ENCODE measurements at regions not wholly inside any gene's neighbourhood (a gene's known extent, or its start where the extent isn't known, plus 50 kb on each side); places are given as distances from the start of the nearest gene placed in this dataset.

DNA sequence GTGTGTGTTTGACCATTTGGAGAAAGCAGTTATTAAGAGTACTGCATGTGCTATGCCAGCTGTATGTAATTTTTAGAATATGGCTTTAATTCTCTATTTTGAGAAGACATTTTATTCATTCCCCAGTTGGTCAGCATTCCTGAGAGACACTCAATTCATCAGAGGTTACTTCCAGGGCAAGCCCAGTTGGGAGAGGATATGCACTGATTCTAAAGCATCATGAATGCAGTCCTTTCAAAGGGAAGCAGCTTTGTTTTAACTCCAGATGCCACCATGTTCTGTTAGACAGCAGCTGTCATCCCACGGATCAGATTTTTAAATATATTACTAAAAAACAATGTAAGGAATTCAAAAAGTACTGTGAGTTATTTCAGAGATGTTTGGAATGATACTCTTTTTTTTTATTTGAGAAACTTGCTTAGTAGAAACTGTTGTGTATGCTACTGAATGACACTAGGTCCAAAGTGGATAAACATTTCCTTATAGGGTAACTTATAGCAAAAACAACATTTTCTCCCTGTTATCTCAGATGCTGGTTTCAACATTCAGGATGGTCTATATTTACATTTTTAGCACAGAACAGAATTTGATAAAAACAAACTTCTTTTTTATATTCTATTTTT, 149.5 kb upstream of the B3GALT2 start:
- Mint-ChIP-seq H3K27me3 (ENCODE audit: low read depth) (no peaks in the 10 kb centered on the region), H3K4me3 (no peak overlapping the region), H3K36me3 (ENCODE audit: low read depth) (peaks cover 6% of the 10 kb centered on the region), H3K4me1 (ENCODE audit: low read depth) (peaks cover 4% of the 10 kb centered on the region), H3K27ac (no peak overlapping the region), H3K9me3 (peaks cover 34% of the 10 kb centered on the region)

DNA sequence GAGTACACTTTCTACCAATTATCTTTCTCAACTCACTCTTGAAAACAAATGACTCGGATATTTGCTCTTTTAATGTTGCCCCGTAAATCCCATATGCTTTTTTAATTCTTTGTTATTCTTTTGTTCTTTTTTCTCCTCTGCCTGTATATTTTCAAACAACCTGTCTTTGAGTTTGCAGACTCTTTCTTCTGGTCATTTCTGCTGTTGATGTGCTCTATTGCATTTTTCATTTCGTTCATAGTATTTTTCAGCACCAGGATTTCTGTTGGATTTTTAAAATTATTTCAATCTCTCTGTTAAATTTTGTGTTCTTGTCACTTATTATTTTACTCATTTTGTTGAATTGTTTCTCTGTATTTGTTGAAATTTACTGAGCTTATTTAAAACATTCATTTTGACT, 146.8 kb upstream of the B3GALT2 start:
- Mint-ChIP-seq H3K4me1 (ENCODE audit: low read depth) (peaks cover 2% of the 10 kb centered on the region), H3K4me3 (no peak overlapping the region), H3K27ac (no peak overlapping the region), H3K27me3 (ENCODE audit: low read depth) (peaks cover 5% of the 10 kb centered on the region), H3K9me3 (peaks cover 42% of the 10 kb centered on the region), H3K36me3 (ENCODE audit: low read depth) (peaks cover 8% of the 10 kb centered on the region)

- Mint-ChIP-seq H3K36me3 (ENCODE audit: low read depth) (peaks cover 2% of the 10 kb centered on the region), H3K27me3 (ENCODE audit: low read depth) (peaks cover 5% of the 10 kb centered on the region), H3K27ac (no peak overlapping the region), H3K9me3 (peaks cover 39% of the 10 kb centered on the region), H3K4me1 (ENCODE audit: low read depth) (no peaks in the 10 kb centered on the region), H3K4me3 (no peak overlapping the region)
These were observed 139.9 kb upstream of the B3GALT2 start for GRCh38 chr1:193326296-193326695.

- H3K9me3 Mint-ChIP-seq: peaks cover 37% of the 10 kb centered on the region
- peaks cover 2% of the 10 kb centered on the region for H3K36me3 Mint-ChIP-seq (ENCODE audit: low read depth)
These were observed 139.4 kb upstream of the B3GALT2 start for GRCh38 chr1:193325771-193326170.

GRCh38 chr1:193325042-193325441, 138.6 kb upstream of the B3GALT2 start:
- Mint-ChIP-seq H3K4me1 (ENCODE audit: low read depth) (no peaks in the 10 kb centered on the region), H3K4me3 (no peak overlapping the region), H3K27me3 (ENCODE audit: low read depth) (peaks cover 5% of the 10 kb centered on the region), H3K27ac (no peak overlapping the region), H3K9me3 (peaks cover 35% of the 10 kb centered on the region), H3K36me3 (ENCODE audit: low read depth) (peaks cover 2% of the 10 kb centered on the region)

More at GRCh38 chr1:193325771-193326170, 139.4 kb upstream of the B3GALT2 start:
- H3K27me3 Mint-ChIP-seq (ENCODE audit: low read depth): peaks cover 5% of the 10 kb centered on the region
- H3K4me1 Mint-ChIP-seq (ENCODE audit: low read depth): no peaks in the 10 kb centered on the region
- H3K27ac Mint-ChIP-seq: no peak overlapping the region
- no peak overlapping the region for H3K4me3 Mint-ChIP-seq

DNA sequence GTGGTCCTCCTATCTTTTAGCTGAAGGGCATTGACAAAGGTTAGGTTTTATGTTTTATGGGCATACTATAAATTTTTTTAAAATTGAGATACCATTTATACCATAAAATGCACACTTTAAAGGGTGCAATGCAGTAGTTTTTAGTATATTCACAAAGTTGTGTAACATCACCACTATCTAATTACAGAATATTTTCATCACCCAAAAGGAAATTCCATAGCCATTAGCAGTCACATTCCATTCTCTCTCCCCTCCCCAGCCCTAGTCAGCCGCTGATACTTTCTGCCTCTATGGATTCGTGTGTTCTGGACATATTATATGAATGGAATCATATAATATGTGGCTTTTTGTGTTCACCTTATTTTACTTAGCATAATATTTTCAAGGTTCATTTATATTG, 135.8 kb upstream of the B3GALT2 start:
- no peaks in the 10 kb centered on the region for H3K36me3 Mint-ChIP-seq (ENCODE audit: low read depth)
- H3K9me3 Mint-ChIP-seq: peaks cover 41% of the 10 kb centered on the region
- H3K27ac Mint-ChIP-seq: no peak overlapping the region
- H3K27me3 Mint-ChIP-seq (ENCODE audit: low read depth): peaks cover 3% of the 10 kb centered on the region
- H3K4me1 Mint-ChIP-seq (ENCODE audit: low read depth): no peaks in the 10 kb centered on the region
- no peak overlapping the region for H3K4me3 Mint-ChIP-seq

GRCh38 chr1:193321242-193321840, 134.9 kb upstream of the B3GALT2 start:
- Mint-ChIP-seq H3K36me3 (ENCODE audit: low read depth) (no peaks in the 10 kb centered on the region), H3K27ac (no peak overlapping the region), H3K9me3 (peaks cover 41% of the 10 kb centered on the region), H3K27me3 (ENCODE audit: low read depth) (peaks cover 3% of the 10 kb centered on the region), H3K4me1 (ENCODE audit: low read depth) (no peaks in the 10 kb centered on the region), H3K4me3 (no peak overlapping the region)

DNA sequence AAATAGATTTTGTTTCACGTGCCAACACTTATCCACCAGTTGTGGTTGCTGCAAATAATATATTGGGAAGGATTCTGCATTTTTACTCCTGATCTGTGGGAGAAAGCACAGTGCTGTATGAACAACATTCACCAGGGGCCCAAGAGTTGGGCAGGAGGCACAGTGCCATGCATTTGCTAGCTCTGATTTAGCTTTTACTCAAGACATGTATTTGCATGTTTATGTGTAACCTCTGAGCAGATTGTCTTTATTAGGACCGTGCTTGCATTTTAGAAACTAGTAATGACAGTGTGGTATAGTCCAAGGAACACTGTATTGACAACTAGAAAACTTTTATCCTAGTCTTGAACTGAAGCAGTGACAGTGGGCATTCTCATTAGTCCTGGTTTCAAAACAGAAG, 133.9 kb upstream of the B3GALT2 start:
- H3K4me1 Mint-ChIP-seq (ENCODE audit: low read depth): no peaks in the 10 kb centered on the region
- H3K4me3 Mint-ChIP-seq: no peak overlapping the region
- H3K36me3 Mint-ChIP-seq (ENCODE audit: low read depth): no peaks in the 10 kb centered on the region
- peaks cover 35% of the 10 kb centered on the region for H3K9me3 Mint-ChIP-seq
- no peak overlapping the region for H3K27ac Mint-ChIP-seq
- H3K27me3 Mint-ChIP-seq (ENCODE audit: low read depth): peaks cover 3% of the 10 kb centered on the region

DNA sequence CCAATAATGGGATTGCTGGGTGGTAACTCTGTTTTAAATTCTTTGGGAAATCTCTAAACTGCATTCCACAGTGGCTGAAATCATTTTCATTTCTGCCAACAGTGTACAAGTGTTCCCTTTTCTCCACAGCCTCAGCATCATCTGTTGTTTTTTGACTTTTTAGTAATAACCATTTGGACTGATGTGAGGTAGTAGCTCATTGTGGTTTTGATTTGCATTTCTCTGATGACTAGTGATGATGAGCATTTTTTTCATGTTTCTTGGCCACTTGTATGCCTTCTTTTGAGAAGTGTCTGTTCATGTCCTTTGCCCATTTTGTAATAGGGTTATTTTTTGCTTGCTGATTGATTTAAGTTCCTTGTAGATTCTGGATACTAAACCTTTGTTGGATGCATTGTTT, 131.9 kb upstream of the B3GALT2 start:
- H3K27ac Mint-ChIP-seq: no peak overlapping the region
- H3K36me3 Mint-ChIP-seq (ENCODE audit: low read depth): no peaks in the 10 kb centered on the region
- peaks cover 3% of the 10 kb centered on the region for H3K27me3 Mint-ChIP-seq (ENCODE audit: low read depth)
- no peaks in the 10 kb centered on the region for H3K4me1 Mint-ChIP-seq (ENCODE audit: low read depth)
- H3K9me3 Mint-ChIP-seq: peaks cover 20% of the 10 kb centered on the region
- H3K4me3 Mint-ChIP-seq: no peak overlapping the region

DNA sequence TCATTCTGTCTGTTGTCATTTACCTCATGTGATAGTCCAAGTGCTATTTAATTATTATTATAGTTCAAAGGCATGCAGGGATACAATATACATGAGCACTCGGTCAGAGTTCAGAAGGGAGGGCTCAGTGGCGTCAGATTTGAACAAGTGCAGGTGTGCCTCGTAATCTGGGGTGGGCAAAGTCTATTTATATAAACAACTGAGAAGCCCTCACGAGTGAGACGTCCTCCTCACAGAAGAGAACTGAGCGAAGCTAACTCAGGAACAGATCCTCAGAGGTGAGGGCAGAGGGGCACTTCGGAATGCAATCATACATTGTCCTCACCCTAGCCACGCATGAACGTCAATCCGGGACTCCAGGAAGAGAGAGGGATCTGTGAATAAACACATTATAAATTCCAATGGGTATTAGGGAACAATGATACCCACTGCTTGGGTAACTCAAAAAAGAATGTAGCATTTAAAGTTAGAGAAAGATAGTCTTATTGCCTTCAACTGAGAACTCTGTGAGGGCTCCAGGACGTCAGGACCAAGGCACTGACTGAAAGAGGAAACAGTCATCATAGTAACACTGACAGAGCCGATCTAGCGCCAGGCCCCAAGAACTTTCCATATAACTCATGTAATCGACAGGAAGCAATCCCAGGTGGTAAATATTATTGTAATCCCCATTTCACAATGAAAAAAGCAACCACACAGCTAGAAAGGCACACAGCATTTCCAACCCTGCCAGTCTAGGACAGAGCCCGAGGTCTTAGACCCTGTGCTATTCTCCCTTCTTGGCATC, 127.1 kb upstream of the B3GALT2 start:
- Mint-ChIP-seq H3K36me3 (ENCODE audit: low read depth) (no peaks in the 10 kb centered on the region), H3K4me3 (no peak overlapping the region)

DNA sequence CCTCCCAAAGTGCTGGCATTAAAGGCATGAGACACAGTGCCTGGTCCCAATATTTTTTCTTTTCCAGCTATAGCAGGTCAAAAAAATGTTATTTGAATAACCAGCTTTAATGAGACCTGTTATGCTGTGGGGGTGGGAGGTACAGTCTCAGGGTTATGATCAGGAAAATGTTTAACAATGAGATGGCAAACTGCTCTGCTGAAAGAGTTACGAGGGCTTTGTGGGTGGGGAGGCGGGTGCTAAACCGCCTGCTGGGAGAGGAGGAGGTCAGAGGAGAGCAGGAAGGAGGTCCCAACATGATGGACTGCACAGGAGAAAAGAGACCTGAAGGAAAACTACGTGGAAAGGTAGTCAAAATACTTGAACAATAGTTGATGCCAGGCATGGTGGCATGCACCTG, 126.0 kb upstream of the B3GALT2 start:
- Mint-ChIP-seq H3K4me3 (no peak overlapping the region), H3K9me3 (no peaks in the 10 kb centered on the region), H3K27ac (no peak overlapping the region), H3K27me3 (ENCODE audit: low read depth) (peaks cover 2% of the 10 kb centered on the region), H3K4me1 (ENCODE audit: low read depth) (peaks cover 14% of the 10 kb centered on the region), H3K36me3 (ENCODE audit: low read depth) (no peaks in the 10 kb centered on the region)

More for the DNA sequence above, 127.1 kb upstream of the B3GALT2 start:
- H3K4me1 Mint-ChIP-seq (ENCODE audit: low read depth): peaks cover 14% of the 10 kb centered on the region
- peaks cover 3% of the 10 kb centered on the region for H3K27me3 Mint-ChIP-seq (ENCODE audit: low read depth)
- H3K27ac Mint-ChIP-seq: no peak overlapping the region
- peaks cover 5% of the 10 kb centered on the region for H3K9me3 Mint-ChIP-seq

DNA sequence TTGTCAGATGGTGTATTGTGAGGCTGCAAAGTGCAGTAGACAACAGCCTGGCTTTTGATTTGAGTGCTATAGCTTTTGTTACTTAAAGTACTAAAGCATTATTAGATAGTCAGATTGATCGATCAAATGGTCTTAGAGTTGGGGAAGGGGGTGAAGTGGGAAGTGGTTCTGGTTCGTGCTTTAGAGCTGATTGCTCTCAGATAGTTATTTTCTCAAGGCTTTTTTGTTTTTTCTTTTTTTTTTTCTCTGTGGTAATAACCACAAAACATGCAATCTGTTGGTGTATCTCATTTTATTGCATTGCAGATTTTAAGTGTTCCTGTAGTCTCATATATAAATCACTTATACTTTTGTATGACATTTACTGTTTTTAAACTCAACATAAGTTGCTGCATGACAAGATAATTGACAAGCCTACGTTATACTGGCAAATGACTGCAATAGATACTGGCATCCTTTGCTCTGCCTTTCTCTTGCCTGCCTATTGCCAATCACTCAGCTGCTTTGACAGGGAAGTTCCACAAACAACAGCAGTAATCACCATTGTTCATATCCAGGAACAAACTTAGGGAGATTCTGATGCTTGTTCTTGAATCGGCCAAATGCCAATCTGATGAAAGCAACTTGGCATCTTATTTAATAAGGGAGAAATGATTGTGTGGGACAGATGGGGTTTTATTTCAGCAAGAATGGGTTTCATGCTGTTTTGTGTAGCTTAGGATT, 125.0 kb upstream of the B3GALT2 start:
- Mint-ChIP-seq H3K4me3 (no peak overlapping the region), H3K27ac (no peak overlapping the region), H3K4me1 (ENCODE audit: low read depth) (peaks cover 14% of the 10 kb centered on the region), H3K9me3 (no peaks in the 10 kb centered on the region), H3K36me3 (ENCODE audit: low read depth) (no peaks in the 10 kb centered on the region), H3K27me3 (ENCODE audit: low read depth) (no peaks in the 10 kb centered on the region)

- Mint-ChIP-seq H3K4me1 (ENCODE audit: low read depth) (peaks cover 14% of the 10 kb centered on the region), H3K4me3 (no peak overlapping the region), H3K36me3 (ENCODE audit: low read depth) (no peaks in the 10 kb centered on the region), H3K27ac (no peak overlapping the region), H3K27me3 (ENCODE audit: low read depth) (no peaks in the 10 kb centered on the region), H3K9me3 (no peaks in the 10 kb centered on the region)
These were observed 124.2 kb upstream of the B3GALT2 start for GRCh38 chr1:193310564-193310963.

DNA sequence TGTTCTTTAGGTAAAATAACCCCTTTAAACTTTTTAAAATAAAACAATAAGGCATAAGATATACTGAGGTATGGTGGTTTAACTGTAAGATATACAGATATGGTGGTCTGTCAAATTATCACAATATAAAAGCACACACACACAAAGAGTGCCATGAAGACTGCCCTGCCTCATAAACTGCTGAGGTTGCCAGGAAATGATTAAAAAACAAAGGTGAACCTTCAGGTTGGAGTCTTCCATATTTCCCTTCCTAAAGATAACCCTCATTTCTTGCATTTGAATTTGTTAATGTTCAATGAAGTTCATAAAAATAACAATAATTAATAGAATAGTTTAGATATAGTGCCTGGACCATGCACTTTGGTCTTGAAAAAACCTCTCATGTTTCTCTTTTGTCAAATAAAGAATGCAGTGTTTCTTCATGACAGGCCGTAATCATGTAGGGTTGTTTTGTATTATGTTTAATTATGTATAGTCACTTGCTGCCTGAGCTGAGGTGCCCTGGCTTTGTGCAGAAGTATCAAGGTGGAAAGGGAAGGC, 123.6 kb upstream of the B3GALT2 start:
- Mint-ChIP-seq H3K4me3 (no peak overlapping the region), H3K27me3 (ENCODE audit: low read depth) (no peaks in the 10 kb centered on the region), H3K4me1 (ENCODE audit: low read depth) (peaks cover 14% of the 10 kb centered on the region), H3K9me3 (no peaks in the 10 kb centered on the region), H3K27ac (no peak overlapping the region), H3K36me3 (ENCODE audit: low read depth) (no peaks in the 10 kb centered on the region)
